Fibroblast of mammary gland (primary cell): ENCODE measurements at regions not wholly inside any gene's neighbourhood (a gene's known extent, or its start where the extent isn't known, plus 50 kb on each side); places are given as distances from the start of the nearest gene placed in this dataset.
"Not testable (repeated sequence)": the region's sequence is repeated elsewhere in the genome, so short reads cannot be mapped to it uniquely, and the experiment has no call there.

Experiments used
- DNase-seq: peaks from one replicate; pipeline ENCODE4 v3.0.0-alpha.2; 2010; ENCODE audit warnings: low read depth
- H3K4me3 ChIP-seq: 2 replicates; pipeline ENCODE4 v1.5.1; 2011; ENCODE audit warnings: low read depth, mild to moderate bottlenecking, low read length, moderate library complexity; ENCODE audit not compliant: control insufficient read depth
- TF ChIP-seq, protein P1 (sequence below): conservative IDR thresholded peaks from 2 replicates; pipeline ENCODE4 v1.5.1; 2011; ENCODE audit warnings: low read depth, low read length, inconsistent platforms; ENCODE audit not compliant: control insufficient read depth, insufficient read depth

DNA sequence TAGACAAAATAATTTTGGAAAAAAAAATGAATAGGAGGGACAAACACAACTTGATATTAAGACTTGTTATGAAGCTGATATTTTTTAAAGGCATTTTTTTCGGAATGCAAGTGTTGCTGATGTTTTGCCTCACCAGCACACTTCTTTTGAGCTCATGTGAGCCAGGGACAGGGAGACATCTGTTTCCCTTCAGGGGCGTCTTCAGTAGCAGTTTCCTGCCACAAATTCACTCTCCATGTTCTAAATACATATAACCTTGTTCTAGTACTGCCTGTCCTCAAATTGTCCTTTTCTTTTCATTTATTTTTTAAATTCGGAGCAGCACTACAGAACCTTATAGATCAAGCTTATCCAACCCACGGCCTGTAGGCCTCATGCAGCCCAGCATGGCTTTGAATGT is 316.0 kb upstream of the PAPPA start:
- H3K4me3 ChIP-seq: no peak overlapping the region
- TF ChIP-seq, protein P1, sequence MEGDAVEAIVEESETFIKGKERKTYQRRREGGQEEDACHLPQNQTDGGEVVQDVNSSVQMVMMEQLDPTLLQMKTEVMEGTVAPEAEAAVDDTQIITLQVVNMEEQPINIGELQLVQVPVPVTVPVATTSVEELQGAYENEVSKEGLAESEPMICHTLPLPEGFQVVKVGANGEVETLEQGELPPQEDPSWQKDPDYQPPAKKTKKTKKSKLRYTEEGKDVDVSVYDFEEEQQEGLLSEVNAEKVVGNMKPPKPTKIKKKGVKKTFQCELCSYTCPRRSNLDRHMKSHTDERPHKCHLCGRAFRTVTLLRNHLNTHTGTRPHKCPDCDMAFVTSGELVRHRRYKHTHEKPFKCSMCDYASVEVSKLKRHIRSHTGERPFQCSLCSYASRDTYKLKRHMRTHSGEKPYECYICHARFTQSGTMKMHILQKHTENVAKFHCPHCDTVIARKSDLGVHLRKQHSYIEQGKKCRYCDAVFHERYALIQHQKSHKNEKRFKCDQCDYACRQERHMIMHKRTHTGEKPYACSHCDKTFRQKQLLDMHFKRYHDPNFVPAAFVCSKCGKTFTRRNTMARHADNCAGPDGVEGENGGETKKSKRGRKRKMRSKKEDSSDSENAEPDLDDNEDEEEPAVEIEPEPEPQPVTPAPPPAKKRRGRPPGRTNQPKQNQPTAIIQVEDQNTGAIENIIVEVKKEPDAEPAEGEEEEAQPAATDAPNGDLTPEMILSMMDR: no peak
- DNase-seq: no peak

DNA sequence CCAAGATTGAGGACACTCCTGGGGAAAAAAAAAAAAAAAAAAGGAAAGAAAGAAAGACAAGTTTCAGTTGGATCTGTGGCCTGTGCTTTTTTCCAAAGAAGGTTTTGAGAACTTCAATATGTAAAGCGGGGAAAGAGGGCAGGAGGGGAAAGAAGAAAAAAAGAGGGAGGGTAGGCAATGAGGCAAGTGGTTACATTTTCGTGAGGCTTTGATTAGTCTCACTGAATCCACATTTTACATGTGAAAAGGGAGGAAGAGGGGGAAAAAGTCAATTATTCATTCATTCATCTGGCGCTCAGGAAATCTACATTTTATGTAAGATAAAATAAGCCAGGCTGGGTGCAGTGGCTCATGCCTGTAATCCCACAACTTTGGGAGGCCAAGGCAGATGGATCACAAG is 315.2 kb upstream of the PAPPA start:
- no peak for DNase-seq
- TF ChIP-seq, protein P1: no peak

DNA sequence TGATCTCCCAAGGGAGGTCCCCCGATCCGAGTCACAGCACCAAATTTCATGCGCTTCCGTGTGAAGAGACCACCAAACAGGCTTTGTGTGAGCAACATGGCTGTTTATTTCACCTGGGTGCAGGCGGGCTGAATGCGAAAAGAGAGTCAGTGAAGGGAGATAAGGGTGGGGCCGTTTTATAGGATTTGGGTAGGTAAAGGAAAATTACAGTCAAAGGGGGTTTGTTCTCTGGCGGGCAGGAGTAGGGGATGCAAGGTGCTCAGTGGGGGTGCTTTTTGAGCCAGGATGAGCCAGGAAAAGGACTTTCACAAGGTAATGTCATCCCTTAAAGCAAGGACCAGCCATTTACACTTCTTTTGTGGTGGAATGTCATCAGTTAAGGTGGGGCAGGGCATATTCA is 309.2 kb upstream of the PAPPA start:
- H3K4me3 ChIP-seq, DNase-seq: not testable (repeated sequence)

More for the DNA sequence above, 315.2 kb upstream of the PAPPA start:
- H3K4me3 ChIP-seq: no peak overlapping the region

DNA sequence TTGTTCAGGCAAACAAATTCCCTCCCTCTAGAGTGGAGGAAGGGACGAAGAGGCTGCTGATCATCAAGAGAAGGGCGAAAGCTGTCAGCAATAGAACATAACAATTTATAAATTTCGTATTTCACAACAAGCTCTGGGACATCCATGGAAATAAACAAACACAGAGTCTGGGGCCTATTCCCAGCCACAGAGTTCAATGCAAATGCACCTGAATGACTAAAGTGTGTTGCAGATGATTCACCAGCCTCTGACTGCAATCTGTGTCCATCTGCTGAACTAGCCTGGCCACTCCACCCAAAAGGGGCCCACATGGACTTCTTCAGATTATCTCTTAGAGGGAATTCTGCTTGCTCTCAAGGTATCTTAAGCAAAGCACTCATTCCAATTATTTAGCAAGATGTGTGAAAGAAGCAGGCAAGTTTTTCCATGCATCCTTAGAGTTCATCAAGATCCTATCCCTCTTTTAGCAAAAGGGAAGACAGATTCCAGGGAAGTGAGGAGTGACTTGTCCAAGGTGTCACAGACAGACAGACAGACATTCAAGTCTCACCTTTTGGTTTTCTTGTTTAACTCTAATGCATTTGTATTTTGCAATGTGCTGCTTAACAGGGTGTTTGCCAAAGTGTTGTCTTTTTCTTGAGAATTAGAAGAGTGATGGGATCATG is 307.8 kb upstream of the PAPPA start:
- TF ChIP-seq, protein P1: no peak
- peak; percentile 95 for DNase-seq
- H3K4me3 ChIP-seq: no peak overlapping the region

DNA sequence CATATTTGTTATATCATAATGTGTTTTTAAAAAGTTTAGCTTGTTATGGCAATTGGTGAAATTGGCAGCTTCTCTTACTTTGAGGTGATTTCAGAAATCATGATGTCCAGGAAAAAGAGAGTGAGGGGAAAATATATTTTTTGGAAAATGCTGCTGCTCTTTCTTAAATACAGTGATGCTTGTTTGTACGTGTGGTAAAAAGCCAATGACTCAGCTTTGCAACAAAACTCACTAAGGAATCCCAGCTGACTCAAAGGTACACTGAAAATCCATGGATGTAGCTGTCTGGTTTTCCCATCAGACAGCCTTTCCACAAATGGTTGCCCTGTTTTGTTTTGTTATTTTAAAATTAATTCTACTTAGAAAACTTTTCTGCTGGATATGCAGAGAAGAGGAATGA is 306.4 kb upstream of the PAPPA start:
- H3K4me3 ChIP-seq: no peak overlapping the region
- TF ChIP-seq, protein P1: no peak
- peak; percentile 87 for DNase-seq

DNA sequence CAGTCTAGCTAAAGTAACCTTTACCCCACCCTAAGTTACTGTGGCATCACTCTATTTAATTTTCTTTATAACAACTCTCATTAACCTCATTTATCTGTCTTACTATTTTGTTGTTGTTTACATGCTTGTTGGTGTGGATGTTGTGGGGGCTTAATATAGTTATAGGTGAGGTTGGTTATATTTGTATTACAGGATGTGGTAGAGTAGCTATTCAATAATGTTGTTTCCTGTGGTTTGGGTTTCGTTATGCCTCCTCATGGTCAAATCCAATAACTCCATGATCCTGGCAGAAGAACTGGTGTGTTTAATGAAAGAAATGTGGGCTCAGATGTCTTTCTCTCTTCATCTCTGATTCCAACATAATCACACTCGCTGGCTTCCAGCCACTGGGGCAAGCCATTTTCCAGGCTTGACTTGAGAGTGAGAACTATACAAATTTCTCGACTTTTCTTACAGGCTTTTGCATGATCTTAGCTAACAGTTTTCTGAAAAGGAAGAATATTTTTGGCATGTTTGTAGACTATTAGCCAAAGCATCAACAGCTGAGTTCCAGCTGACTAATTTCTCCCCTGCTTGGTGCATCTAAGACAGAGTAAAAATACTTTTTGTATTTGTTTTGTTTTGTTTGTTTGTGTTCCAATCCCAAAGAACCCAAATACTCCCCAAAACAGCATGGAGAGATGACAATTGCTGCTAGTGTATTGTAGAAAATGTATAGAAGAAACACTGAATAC is 303.7 kb upstream of the PAPPA start:
- DNase-seq: peak; percentile 84
- TF ChIP-seq, protein P1: peak; percentile 18

DNA sequence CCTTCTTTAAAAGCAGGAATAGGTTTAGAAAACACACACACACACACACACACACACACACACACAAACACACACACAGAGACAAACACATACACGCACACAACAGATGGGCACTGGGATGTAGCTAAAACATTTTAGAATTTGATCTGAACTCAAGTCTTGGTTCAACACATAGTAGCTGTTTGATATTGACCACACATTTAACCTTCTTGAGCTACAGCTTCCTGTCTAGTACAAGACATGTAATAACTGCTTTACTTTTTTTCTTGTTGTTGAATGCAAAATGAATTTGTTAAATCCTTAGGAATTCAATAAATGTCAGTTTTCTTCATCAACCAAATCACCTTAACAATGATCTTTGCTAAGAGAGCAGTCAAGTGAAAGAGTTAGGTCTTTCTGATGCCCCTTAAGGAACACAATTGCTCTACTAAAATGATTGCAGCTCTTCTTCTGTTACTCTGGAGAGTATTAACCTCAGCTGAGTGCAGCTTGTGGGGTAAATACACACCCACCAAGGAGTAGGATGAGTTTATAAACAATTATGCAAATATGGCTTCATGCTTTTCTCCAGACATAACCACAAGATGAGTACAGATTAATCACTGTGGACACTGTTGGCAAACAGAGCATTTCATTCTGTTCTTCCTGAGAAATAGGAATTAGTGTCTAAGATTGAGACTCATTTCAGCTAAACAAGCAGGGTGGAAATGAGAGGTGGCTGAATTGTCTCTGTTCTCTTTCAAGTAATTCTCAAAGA is 302.9 kb upstream of the PAPPA start:
- TF ChIP-seq, protein P1: no peak
- DNase-seq: peak; percentile 94
- H3K4me3 ChIP-seq: no peak overlapping the region

More for the DNA sequence above, 303.7 kb upstream of the PAPPA start:
- H3K4me3 ChIP-seq: no peak overlapping the region
